ENCODE measurements at regions not wholly inside any gene's neighbourhood (a gene's known extent, or its start where the extent isn't known, plus 50 kb on each side); places are given as distances from the start of the nearest gene placed in this dataset.
A peak's percentile ranks its signal among the peaks of the same experiment; 100 is the strongest.

DNA sequence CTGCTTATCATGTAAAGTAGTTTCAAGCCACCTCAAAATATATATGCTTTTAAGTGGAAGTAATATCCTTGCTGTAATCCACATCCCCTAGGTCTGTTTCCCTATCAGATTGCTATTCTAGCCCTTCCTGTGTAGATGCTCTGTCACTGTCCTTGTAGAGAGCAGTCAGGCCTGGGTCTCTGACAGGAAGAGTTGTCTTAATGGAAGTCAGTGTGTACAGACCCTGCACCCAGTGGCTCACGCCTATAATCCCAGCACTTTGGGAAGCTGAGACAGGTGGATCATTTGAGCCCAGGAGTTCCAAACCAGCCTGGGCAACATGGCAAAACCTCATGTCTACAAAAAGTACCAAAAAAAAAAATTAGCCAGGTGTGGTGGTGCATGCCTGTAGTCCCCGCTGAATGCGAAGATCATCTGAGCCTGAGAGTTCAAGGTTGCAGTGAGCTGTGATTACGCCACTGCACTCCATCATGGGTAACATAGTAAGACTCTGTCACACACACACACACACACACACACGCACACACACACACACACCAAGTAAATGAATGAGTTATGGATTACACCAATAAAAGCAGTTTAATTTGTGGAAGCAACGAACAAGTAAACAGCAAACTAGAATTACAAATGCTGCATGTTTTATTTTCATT is 70.2 kb upstream of the DSC1 start:
- Histone ChIP-seq H3K4me1 (ENCODE audit: control insufficient read depth, insufficient read depth, low read length) (peaks cover 34% of the 10 kb centered on the region), H3K27ac (ENCODE audit: low read length) (peak overlapping the region; percentile 71), H3K4me3 (ENCODE audit: low read length) (no peak overlapping the region), H3K27me3 (ENCODE audit: control insufficient read depth, insufficient read depth, low read length) (no peaks in the 10 kb centered on the region), H3K9me3 (ENCODE audit: control insufficient read depth, low read depth, low read length) (no peaks in the 10 kb centered on the region), H3K36me3 (ENCODE audit: control insufficient read depth, insufficient read depth, low read length) (no peaks in the 10 kb centered on the region)
- WGBS (ENCODE audit: insufficient coverage, low lambda C conversion rate), result no CpG with 5 or more reads among the region's 6 CpGs
- DNase-seq, result peak in 1 of 2 donors; percentile 58

- no peaks in the 10 kb centered on the region for H3K27me3 ChIP-seq (ENCODE audit: control insufficient read depth, insufficient read depth, low read length)
- peak; percentile 54 to 82 for DNase-seq
- peaks cover 34% of the 10 kb centered on the region for H3K4me1 ChIP-seq (ENCODE audit: control insufficient read depth, insufficient read depth, low read length)
- peak overlapping the region; percentile 71 for H3K27ac ChIP-seq (ENCODE audit: low read length)
- H3K9me3 ChIP-seq (ENCODE audit: control insufficient read depth, low read depth, low read length), result no peaks in the 10 kb centered on the region
- WGBS (ENCODE audit: insufficient coverage, low lambda C conversion rate), result 17% methylated on average over 1 of the region's 3 CpGs
- no peak overlapping the region for H3K4me3 ChIP-seq (ENCODE audit: low read length)
- H3K36me3 ChIP-seq (ENCODE audit: control insufficient read depth, insufficient read depth, low read length), result no peaks in the 10 kb centered on the region
Measured at GRCh38 chr18:31233621-31234275, 71.1 kb upstream of the DSC1 start.

DNA sequence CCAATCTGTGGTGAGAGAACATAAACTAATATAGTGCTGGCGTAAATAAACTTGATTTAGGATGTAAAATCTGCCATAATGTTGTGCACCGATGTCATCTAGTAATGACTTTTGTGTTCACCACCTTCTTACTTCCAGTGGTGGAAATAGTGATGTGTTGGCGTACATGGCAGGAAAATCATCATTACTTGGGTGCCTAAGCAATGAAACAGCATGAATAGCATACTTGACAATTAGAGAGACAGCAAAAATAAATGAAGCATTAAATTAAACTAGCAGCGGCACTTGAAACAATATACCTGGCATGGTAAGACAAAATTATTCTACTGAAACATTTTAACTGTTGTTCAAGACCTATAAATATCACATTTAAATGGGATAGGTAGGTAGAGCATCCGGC is 73.2 kb upstream of the DSC1 start:
- WGBS (ENCODE audit: insufficient coverage, low lambda C conversion rate), result 93% methylated on average over 3 of the region's 5 CpGs
- Histone ChIP-seq H3K4me3 (ENCODE audit: low read length) (no peak overlapping the region), H3K36me3 (ENCODE audit: control insufficient read depth, insufficient read depth, low read length) (no peaks in the 10 kb centered on the region), H3K27ac (ENCODE audit: low read length) (no peak overlapping the region), H3K9me3 (ENCODE audit: control insufficient read depth, low read depth, low read length) (no peaks in the 10 kb centered on the region), H3K27me3 (ENCODE audit: control insufficient read depth, insufficient read depth, low read length) (no peaks in the 10 kb centered on the region), H3K4me1 (ENCODE audit: control insufficient read depth, insufficient read depth, low read length) (peaks cover 28% of the 10 kb centered on the region)
- no peak for DNase-seq

GRCh38 chr18:31237142-31237541 is 74.5 kb upstream of the DSC1 start:
- Histone ChIP-seq H3K27me3 (ENCODE audit: control insufficient read depth, insufficient read depth, low read length) (no peaks in the 10 kb centered on the region), H3K9me3 (ENCODE audit: control insufficient read depth, low read depth, low read length) (no peaks in the 10 kb centered on the region), H3K4me3 (ENCODE audit: low read length) (no peak overlapping the region), H3K27ac (ENCODE audit: low read length) (no peak overlapping the region), H3K4me1 (ENCODE audit: control insufficient read depth, insufficient read depth, low read length) (peaks cover 25% of the 10 kb centered on the region), H3K36me3 (ENCODE audit: control insufficient read depth, insufficient read depth, low read length) (no peaks in the 10 kb centered on the region)
- DNase-seq, result no peak
- no CpG with 5 or more reads among the region's 2 CpGs for WGBS (ENCODE audit: insufficient coverage, low lambda C conversion rate)

- peaks cover 40% of the 10 kb centered on the region for H3K4me1 ChIP-seq (ENCODE audit: control insufficient read depth, insufficient read depth, low read length)
- peak overlapping the region; percentile 66 for H3K27ac ChIP-seq (ENCODE audit: low read length)
- no peak overlapping the region for H3K4me3 ChIP-seq (ENCODE audit: low read length)
- H3K27me3 ChIP-seq (ENCODE audit: control insufficient read depth, insufficient read depth, low read length), result no peaks in the 10 kb centered on the region
- H3K36me3 ChIP-seq (ENCODE audit: control insufficient read depth, insufficient read depth, low read length), result no peaks in the 10 kb centered on the region
- no peaks in the 10 kb centered on the region for H3K9me3 ChIP-seq (ENCODE audit: control insufficient read depth, low read depth, low read length)
- DNase-seq, result peak in 1 of 2 donors; percentile 11
Measured at GRCh38 chr18:31241425-31241824, 76.5 kb upstream of the DSG1 start.

- Histone ChIP-seq H3K27ac (ENCODE audit: low read length) (peak overlapping the region; percentile 83), H3K4me1 (ENCODE audit: control insufficient read depth, insufficient read depth, low read length) (peaks cover 40% of the 10 kb centered on the region)
- no CpG with 5 or more reads among the region's 2 CpGs for WGBS (ENCODE audit: insufficient coverage, low lambda C conversion rate)
Measured at GRCh38 chr18:31241900-31242409, 76.0 kb upstream of the DSG1 start.

DNA sequence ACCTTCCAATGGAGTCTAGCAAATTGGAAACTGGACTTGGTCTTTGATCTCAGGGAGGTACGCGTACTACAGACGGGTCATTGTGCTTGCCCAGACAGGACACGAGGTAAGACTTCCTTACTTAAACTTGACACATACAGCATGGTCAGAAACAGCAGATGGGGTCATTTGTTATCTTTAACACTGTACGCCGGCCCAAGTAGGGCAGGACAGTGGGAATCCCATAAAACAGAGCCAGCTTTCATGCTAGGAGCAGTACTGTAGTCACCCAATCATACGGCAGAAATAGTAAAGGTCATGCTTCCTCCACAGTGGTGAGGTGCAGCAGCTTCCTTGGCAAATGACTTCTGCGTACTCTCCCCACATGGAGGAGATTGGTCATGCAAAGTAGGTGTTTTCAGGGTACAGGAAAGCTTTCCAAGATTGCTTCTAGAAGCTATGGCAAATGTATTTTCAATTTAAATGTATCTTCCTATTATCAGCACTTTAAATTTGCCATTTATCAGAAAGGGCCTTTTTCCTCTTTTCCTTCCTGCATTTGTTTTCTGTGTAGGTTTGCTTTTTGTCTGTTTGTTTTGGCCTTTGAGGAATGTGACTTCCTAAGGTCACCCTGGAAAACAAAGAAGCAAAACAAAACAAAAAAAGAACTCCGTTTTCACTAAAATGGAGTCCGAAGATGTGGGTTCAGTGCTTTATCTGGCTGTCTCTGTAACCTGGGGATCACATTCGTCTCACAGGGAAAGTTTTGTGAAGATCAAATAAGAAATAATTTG is 74.0 kb upstream of the DSG1 start:
- no peaks in the 10 kb centered on the region for H3K36me3 ChIP-seq (ENCODE audit: control insufficient read depth, insufficient read depth, low read length)
- no peaks in the 10 kb centered on the region for H3K27me3 ChIP-seq (ENCODE audit: control insufficient read depth, insufficient read depth, low read length)
- H3K27ac ChIP-seq (ENCODE audit: low read length), result peak overlapping the region; percentile 83
- H3K4me1 ChIP-seq (ENCODE audit: control insufficient read depth, insufficient read depth, low read length), result peaks cover 44% of the 10 kb centered on the region
- no peaks in the 10 kb centered on the region for H3K9me3 ChIP-seq (ENCODE audit: control insufficient read depth, low read depth, low read length)
- DNase-seq, result peak; percentile 51 to 85
- H3K4me3 ChIP-seq (ENCODE audit: low read length), result no peak overlapping the region
- no CpG with 5 or more reads among the region's 11 CpGs for WGBS (ENCODE audit: insufficient coverage, low lambda C conversion rate)

More at GRCh38 chr18:31241900-31242409, 76.0 kb upstream of the DSG1 start:
- Histone ChIP-seq H3K4me3 (ENCODE audit: low read length) (no peak overlapping the region), H3K9me3 (ENCODE audit: control insufficient read depth, low read depth, low read length) (no peaks in the 10 kb centered on the region), H3K27me3 (ENCODE audit: control insufficient read depth, insufficient read depth, low read length) (no peaks in the 10 kb centered on the region), H3K36me3 (ENCODE audit: control insufficient read depth, insufficient read depth, low read length) (no peaks in the 10 kb centered on the region)
- DNase-seq, result peak; percentile 89 to 96

DNA sequence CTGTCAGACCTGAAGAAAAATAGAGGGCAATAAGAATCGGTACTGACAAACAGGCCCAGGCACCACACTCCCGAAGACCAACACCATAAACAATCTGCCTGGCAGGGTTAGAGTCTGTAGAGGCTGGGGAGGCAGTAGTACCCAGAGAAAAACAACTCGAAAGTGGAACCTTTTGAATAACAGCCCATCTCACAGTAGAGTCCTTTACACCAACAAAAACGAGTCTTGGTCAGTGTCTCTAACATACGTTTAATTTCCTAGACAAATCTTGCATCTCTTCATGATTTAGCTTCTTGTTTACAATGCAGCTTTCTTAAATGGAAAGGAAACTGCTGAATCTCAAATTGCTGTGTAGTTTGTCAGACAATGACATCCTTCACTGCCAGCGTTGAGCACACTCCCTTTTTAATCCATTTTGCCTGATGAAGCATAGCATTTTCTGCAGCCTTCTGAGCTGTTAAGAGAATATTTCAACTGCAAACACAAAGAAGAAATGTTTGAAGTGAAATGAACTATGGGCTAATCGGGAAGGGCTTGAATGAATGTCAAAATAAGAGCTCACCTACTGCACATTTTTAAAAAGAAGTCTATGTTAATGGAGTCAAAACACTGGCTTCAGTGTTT is 73.1 kb upstream of the DSG1 start:
- WGBS (ENCODE audit: insufficient coverage, low lambda C conversion rate), result 10% methylated on average over 2 of the region's 7 CpGs
- no peaks in the 10 kb centered on the region for H3K9me3 ChIP-seq (ENCODE audit: control insufficient read depth, low read depth, low read length)
- no peaks in the 10 kb centered on the region for H3K36me3 ChIP-seq (ENCODE audit: control insufficient read depth, insufficient read depth, low read length)
- H3K27ac ChIP-seq (ENCODE audit: low read length), result peak overlapping the region; percentile 83
- no peaks in the 10 kb centered on the region for H3K27me3 ChIP-seq (ENCODE audit: control insufficient read depth, insufficient read depth, low read length)
- H3K4me1 ChIP-seq (ENCODE audit: control insufficient read depth, insufficient read depth, low read length), result peaks cover 44% of the 10 kb centered on the region
- DNase-seq, result peak in 1 of 2 donors; percentile 68
- H3K4me3 ChIP-seq (ENCODE audit: low read length), result peak overlapping the region; percentile 11

GRCh38 chr18:31245820-31246219 is 72.1 kb upstream of the DSG1 start:
- no peak for DNase-seq
- H3K4me3 ChIP-seq (ENCODE audit: low read length), result no peak overlapping the region
- no peaks in the 10 kb centered on the region for H3K9me3 ChIP-seq (ENCODE audit: control insufficient read depth, low read depth, low read length)
- H3K4me1 ChIP-seq (ENCODE audit: control insufficient read depth, insufficient read depth, low read length), result peaks cover 41% of the 10 kb centered on the region
- H3K27ac ChIP-seq (ENCODE audit: low read length), result peak overlapping the region; percentile 83
- H3K27me3 ChIP-seq (ENCODE audit: control insufficient read depth, insufficient read depth, low read length), result no peaks in the 10 kb centered on the region
- WGBS (ENCODE audit: insufficient coverage, low lambda C conversion rate), result 57% methylated on average over 1 of the region's 3 CpGs
- H3K36me3 ChIP-seq (ENCODE audit: control insufficient read depth, insufficient read depth, low read length), result no peaks in the 10 kb centered on the region

- Histone ChIP-seq H3K9me3 (ENCODE audit: control insufficient read depth, low read depth, low read length) (no peaks in the 10 kb centered on the region), H3K4me3 (ENCODE audit: low read length) (no peak overlapping the region), H3K27ac (ENCODE audit: low read length) (no peak overlapping the region), H3K36me3 (ENCODE audit: control insufficient read depth, insufficient read depth, low read length) (no peaks in the 10 kb centered on the region), H3K27me3 (ENCODE audit: control insufficient read depth, insufficient read depth, low read length) (no peaks in the 10 kb centered on the region), H3K4me1 (ENCODE audit: control insufficient read depth, insufficient read depth, low read length) (peaks cover 34% of the 10 kb centered on the region)
- DNase-seq, result no peak
- 38% methylated on average over 1 of the region's 2 CpGs for WGBS (ENCODE audit: insufficient coverage, low lambda C conversion rate)
Measured at GRCh38 chr18:31246460-31246859, 71.5 kb upstream of the DSG1 start.

Measured in large intestine (tissue), 3 donors.